GM13977 (cell line): ENCODE measurements at regions not wholly inside any gene's neighbourhood (a gene's known extent, or its start where the extent isn't known, plus 50 kb on each side); places are given as distances from the start of the nearest gene placed in this dataset.

ENCODE experiments used
- DNase-seq: peaks from one replicate; pipeline ENCODE4 v3.0.0; 2012; ENCODE audit warnings: low spot score
- CTCF ChIP-seq: IDR thresholded peaks from 2 replicates; pipeline ENCODE4 v1.5.1; 2012; ENCODE audit warnings: mild to moderate bottlenecking, control low read depth; ENCODE audit not compliant: insufficient read depth; ENCODE audit errors: extremely low read depth, missing control alignments
- in situ Hi-C: fragments of 300-500 bp; cut with MboI; formaldehyde crosslinking; loops from one replicate; pipeline ENCODE4 v1.12.0; 2022; ENCODE audit warnings: low sequenced_read_pairs, low pct_unique_long_range_greater_than_20kb, mixed read lengths, inconsistent platforms; ENCODE audit not compliant: unreplicated experiment

GRCh38 chr13:23996456-23996855 is 99.2 kb upstream of the C1QTNF9B start:
- in situ Hi-C loops, result no loop called here
- DNase-seq, result no peak
- TF ChIP-seq CTCF, result no peak

- DNase-seq, result no peak
- in situ Hi-C loops, result no loop called here
- TF ChIP-seq CTCF, result no peak
These were observed 102.1 kb upstream of the C1QTNF9B start for GRCh38 chr13:23999424-23999823.

- in situ Hi-C loops, result no loop called here
- DNase-seq, result no peak
- no peak for TF ChIP-seq CTCF
These were observed 105.0 kb upstream of the C1QTNF9B start for GRCh38 chr13:24002206-24002815.

- TF ChIP-seq CTCF, result no peak
- in situ Hi-C loops, result no loop called here
- no peak for DNase-seq
These were observed 107.0 kb upstream of the C1QTNF9B start for GRCh38 chr13:24004142-24004899.

- DNase-seq, result no peak
- TF ChIP-seq CTCF, result no peak
- in situ Hi-C loops, result no loop called here
These were observed 107.7 kb upstream of the C1QTNF9B start for GRCh38 chr13:24004971-24005370.

GRCh38 chr13:24005755-24006281 is 108.5 kb upstream of the C1QTNF9B start:
- no peak for TF ChIP-seq CTCF
- peak; percentile 29 for DNase-seq
- in situ Hi-C loops, result no loop called here
